HEK293 (cell line): ENCODE measurements at regions not wholly inside any gene's neighbourhood (a gene's known extent, or its start where the extent isn't known, plus 50 kb on each side); places are given as distances from the start of the nearest gene placed in this dataset.

Source experiments
- CTCF ChIA-PET: fragments of 350-600 bp; formaldehyde crosslinking; extraction: SDS; loops from one replicate; lab custom pipeline; 2021; ENCODE audit warnings: antibody characterized with exemption; lab: Yijun Ruan, JAX
- POLR2A ChIA-PET: fragments of 300-600 bp; formaldehyde crosslinking; extraction: SDS; loops from one replicate; lab custom pipeline; 2020; ENCODE audit warnings: antibody characterized with exemption, inconsistent platforms; lab: Yijun Ruan, JAX
- H3K27ac ChIP-seq: fragments of 200-500 bp; sonication (Bioruptor generic); 2 replicates; pipeline ENCODE4 v1.5.1; 2014; ENCODE audit warnings: low read depth, low read length, control low read depth, inconsistent platforms; ENCODE audit errors: extremely low read depth
- H3K36me3 ChIP-seq, 2 experiments: fragments of 200-500 bp in 1 of 2; sonication (Bioruptor generic) in 1 of 2; 1 replicate in 1 of 2; 2 replicates in 1 of 2; pipeline ENCODE4 v1.5.1; 2014 to 2017; ENCODE audit warnings: inconsistent platforms in 2 of 2, low read length in 2 of 2; ENCODE audit not compliant: control insufficient read depth in 2 of 2, insufficient read depth in 1 of 2
- H3K4me1 ChIP-seq: fragments of 200-500 bp; sonication (Bioruptor generic); 2 replicates; pipeline ENCODE4 v1.5.1; 2014; ENCODE audit warnings: mild to moderate bottlenecking, low read length, inconsistent platforms; ENCODE audit not compliant: control insufficient read depth, insufficient read depth
- H3K4me3 ChIP-seq: 2 replicates; pipeline ENCODE4 v1.5.1; 2011; ENCODE audit warnings: low read depth, mild to moderate bottlenecking, control low read depth, low read length, moderate library complexity
- H3K9me3 ChIP-seq: fragments of 200-500 bp; sonication (Bioruptor generic); 2 replicates; pipeline ENCODE4 v1.5.1; 2014; ENCODE audit warnings: low read depth, low read length, inconsistent platforms; ENCODE audit not compliant: control insufficient read depth, insufficient read depth
- GLIS2 ChIP-seq: fragments of 450-650 bp; formaldehyde crosslinking; IDR thresholded peaks from 2 replicates; pipeline ENCODE4 v1.5.1; 2016; ENCODE audit warnings: missing biosample characterization, missing genetic modification characterization
- HOXA7 ChIP-seq: sonication (generic); formaldehyde crosslinking; IDR thresholded peaks from 2 replicates; pipeline ENCODE4 v1.8.1; 2022; ENCODE audit warnings: missing genetic modification reagents, borderline replicate concordance
- RBAK ChIP-seq: fragments of 450-650 bp; formaldehyde crosslinking; IDR thresholded peaks from 2 replicates; pipeline ENCODE4 v1.5.1; 2016; ENCODE audit warnings: missing biosample characterization, missing genetic modification characterization
- REST ChIP-seq: fragments of 450-650 bp; formaldehyde crosslinking; IDR thresholded peaks from 2 replicates; pipeline ENCODE4 v1.5.1; 2016; ENCODE audit warnings: missing biosample characterization, missing genetic modification characterization
- SP7 ChIP-seq: fragments of 450-650 bp; formaldehyde crosslinking; IDR thresholded peaks from 2 replicates; pipeline ENCODE4 v1.5.1; 2016; ENCODE audit warnings: missing biosample characterization, missing genetic modification characterization
- ZBTB1 ChIP-seq: fragments of 450-650 bp; formaldehyde crosslinking; IDR thresholded peaks from 2 replicates; pipeline ENCODE4 v1.5.1; 2016; ENCODE audit warnings: missing biosample characterization, missing genetic modification characterization
- ZBTB26 ChIP-seq: fragments of 450-650 bp; formaldehyde crosslinking; optimal IDR thresholded peaks from 2 replicates; pipeline ENCODE3; 2016; ENCODE audit warnings: missing biosample characterization, mild to moderate bottlenecking, missing genetic modification characterization
- ZNF10 ChIP-seq: fragments of 450-650 bp; formaldehyde crosslinking; IDR thresholded peaks from 2 replicates; pipeline ENCODE4 v1.5.1; 2017; ENCODE audit warnings: missing biosample characterization, missing genetic modification characterization
- ZNF16 ChIP-seq: fragments of 450-650 bp; formaldehyde crosslinking; IDR thresholded peaks from 2 replicates; pipeline ENCODE4 v1.5.1; 2016; ENCODE audit warnings: low read depth, missing biosample characterization, missing genetic modification characterization
- ZNF223 ChIP-seq: fragments of 450-650 bp; formaldehyde crosslinking; IDR thresholded peaks from 2 replicates; pipeline ENCODE4 v1.5.1; 2016; ENCODE audit warnings: missing biosample characterization, missing genetic modification characterization
- ZNF23 ChIP-seq: fragments of 450-650 bp; formaldehyde crosslinking; IDR thresholded peaks from 2 replicates; pipeline ENCODE4 v1.5.1; 2016; ENCODE audit warnings: missing biosample characterization, missing genetic modification characterization, borderline replicate concordance
- ZNF324 ChIP-seq: fragments of 450-650 bp; formaldehyde crosslinking; IDR thresholded peaks from 2 replicates; pipeline ENCODE4 v1.5.1; 2016; ENCODE audit warnings: missing biosample characterization, missing genetic modification characterization
- ZNF416 ChIP-seq: fragments of 450-650 bp; formaldehyde crosslinking; IDR thresholded peaks from 2 replicates; pipeline ENCODE4 v1.5.1; 2016; ENCODE audit warnings: missing biosample characterization, missing genetic modification characterization
- ZNF473 ChIP-seq: fragments of 450-650 bp; formaldehyde crosslinking; IDR thresholded peaks from 2 replicates; pipeline ENCODE4 v1.5.1; 2017; ENCODE audit warnings: missing biosample characterization, missing genetic modification characterization
- ZNF518A ChIP-seq: fragments of 450-650 bp; formaldehyde crosslinking; conservative IDR thresholded peaks from 2 replicates; pipeline ENCODE4 v1.5.1; 2016; ENCODE audit warnings: low read depth, missing biosample characterization, missing genetic modification characterization
- ZNF585B ChIP-seq: fragments of 450-650 bp; formaldehyde crosslinking; IDR thresholded peaks from 2 replicates; pipeline ENCODE4 v1.5.1; 2016; ENCODE audit warnings: missing biosample characterization, missing genetic modification characterization
- ZNF654 ChIP-seq: fragments of 450-650 bp; formaldehyde crosslinking; IDR thresholded peaks from 2 replicates; pipeline ENCODE4 v1.5.1; 2016; ENCODE audit warnings: low read depth, missing biosample characterization, missing genetic modification characterization
- ZNF777 ChIP-seq: fragments of 450-650 bp; formaldehyde crosslinking; IDR thresholded peaks from 2 replicates; pipeline ENCODE4 v1.5.1; 2017; ENCODE audit warnings: missing biosample characterization, missing genetic modification characterization, borderline replicate concordance
- ZSCAN30 ChIP-seq: fragments of 450-650 bp; IDR thresholded peaks from 2 replicates; pipeline ENCODE4 v1.5.1; 2018; ENCODE audit warnings: missing biosample characterization, mild to moderate bottlenecking, missing genetic modification characterization, moderate library complexity
- TF ChIP-seq, protein P1 (sequence below): fragments of 450-650 bp; formaldehyde crosslinking; IDR thresholded peaks from 2 replicates; pipeline ENCODE4 v1.5.1; 2016; ENCODE audit warnings: missing biosample characterization, missing genetic modification characterization

DNA sequence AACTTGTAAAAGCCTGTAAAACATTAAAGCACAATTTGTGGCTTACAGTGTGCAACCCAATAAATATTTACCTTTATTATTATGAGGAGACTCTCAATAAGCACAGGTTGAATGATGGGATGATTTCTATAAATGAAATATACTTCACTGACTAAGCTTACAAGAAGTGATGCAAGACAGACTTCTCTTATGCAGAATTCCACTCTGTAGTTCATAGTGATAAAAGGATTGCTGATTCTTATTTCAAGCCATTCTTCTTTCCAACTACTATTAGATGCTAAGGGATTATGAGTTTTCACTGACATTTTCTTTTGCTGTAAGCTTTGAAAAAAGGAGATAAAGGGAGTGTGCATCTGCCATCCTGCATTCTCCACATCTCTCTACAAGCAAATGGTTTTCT is 149.0 kb upstream of the ARG1 start:
- POLR2A ChIA-PET = no interaction called here
- Histone ChIP-seq H3K4me1 (no peaks in the 10 kb centered on the region), H3K36me3 (no peaks in the 10 kb centered on the region), H3K27ac (no peak overlapping the region), H3K9me3 (no peaks in the 10 kb centered on the region), H3K4me3 (no peak overlapping the region)
- CTCF ChIA-PET = no interaction called here
- TF ChIP-seq GLIS2 (tag by site-specific recombination) = no peak

GRCh38 chr6:131424475-131424874 is 148.6 kb upstream of the ARG1 start:
- H3K4me3 ChIP-seq = no peak overlapping the region
- TF ChIP-seq ZNF416 (tag by site-specific recombination) (no peak), ZSCAN30 (tag by site-specific recombination) (no peak), ZBTB1 (tag by site-specific recombination) (no peak), ZNF10 (tag by site-specific recombination) (no peak), ZNF585B (no peak), SP7 (tag by site-specific recombination) (no peak), ZNF16 (tag by site-specific recombination) (no peak), ZNF777 (tag by site-specific recombination) (no peak), ZNF23 (tag by site-specific recombination) (no peak), ZNF223 (tag by site-specific recombination) (no peak), ZNF324 (no peak), ZNF654 (no peak), ZBTB26 (no peak), REST (tag by site-specific recombination) (no peak), RBAK (tag by site-specific recombination) (no peak), ZNF473 (no peak), ZNF518A (tag by site-specific recombination) (no peak), HOXA7 (CRISPR knock-in tag) (no peak)
- TF ChIP-seq, protein P1, sequence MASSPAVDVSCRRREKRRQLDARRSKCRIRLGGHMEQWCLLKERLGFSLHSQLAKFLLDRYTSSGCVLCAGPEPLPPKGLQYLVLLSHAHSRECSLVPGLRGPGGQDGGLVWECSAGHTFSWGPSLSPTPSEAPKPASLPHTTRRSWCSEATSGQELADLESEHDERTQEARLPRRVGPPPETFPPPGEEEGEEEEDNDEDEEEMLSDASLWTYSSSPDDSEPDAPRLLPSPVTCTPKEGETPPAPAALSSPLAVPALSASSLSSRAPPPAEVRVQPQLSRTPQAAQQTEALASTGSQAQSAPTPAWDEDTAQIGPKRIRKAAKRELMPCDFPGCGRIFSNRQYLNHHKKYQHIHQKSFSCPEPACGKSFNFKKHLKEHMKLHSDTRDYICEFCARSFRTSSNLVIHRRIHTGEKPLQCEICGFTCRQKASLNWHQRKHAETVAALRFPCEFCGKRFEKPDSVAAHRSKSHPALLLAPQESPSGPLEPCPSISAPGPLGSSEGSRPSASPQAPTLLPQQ (tag by site-specific recombination) = no peak
- H3K36me3 ChIP-seq = no peaks in the 10 kb centered on the region
- H3K9me3 ChIP-seq = no peaks in the 10 kb centered on the region
- ChIA-PET CTCF (no interaction called here), POLR2A (no interaction called here)
- no peaks in the 10 kb centered on the region for H3K4me1 ChIP-seq
- no peak overlapping the region for H3K27ac ChIP-seq
